ENCODE measurements at regions not wholly inside any gene's neighbourhood (a gene's known extent, or its start where the extent isn't known, plus 50 kb on each side); places are given as distances from the start of the nearest gene placed in this dataset.
"Not testable (repeated sequence)": the region's sequence is repeated elsewhere in the genome, so short reads cannot be mapped to it uniquely, and the experiment has no call there.

DNA sequence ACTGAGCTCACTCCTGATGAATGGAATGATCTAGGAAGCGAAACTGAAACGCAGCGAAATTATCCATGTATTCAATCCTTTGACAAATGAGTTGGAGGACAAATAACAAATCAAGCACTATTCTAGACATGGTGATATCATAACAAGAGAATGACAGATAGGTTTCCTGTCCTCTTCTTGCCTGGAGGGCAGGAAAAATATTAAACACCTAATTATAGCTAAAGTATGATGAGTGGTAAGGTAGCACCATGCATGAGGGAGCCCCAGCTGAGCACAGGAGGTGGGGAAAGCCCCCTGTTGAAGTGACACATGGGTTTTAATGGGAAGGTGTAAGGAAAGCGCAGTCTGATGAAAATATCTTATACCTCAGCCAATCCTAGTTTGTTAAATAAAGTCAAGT, 225.2 kb downstream of the NPR3 start:
- DNase-seq (ENCODE audit: low spot score in 2 of 2), result no peak
- TF ChIP-seq, protein P1, sequence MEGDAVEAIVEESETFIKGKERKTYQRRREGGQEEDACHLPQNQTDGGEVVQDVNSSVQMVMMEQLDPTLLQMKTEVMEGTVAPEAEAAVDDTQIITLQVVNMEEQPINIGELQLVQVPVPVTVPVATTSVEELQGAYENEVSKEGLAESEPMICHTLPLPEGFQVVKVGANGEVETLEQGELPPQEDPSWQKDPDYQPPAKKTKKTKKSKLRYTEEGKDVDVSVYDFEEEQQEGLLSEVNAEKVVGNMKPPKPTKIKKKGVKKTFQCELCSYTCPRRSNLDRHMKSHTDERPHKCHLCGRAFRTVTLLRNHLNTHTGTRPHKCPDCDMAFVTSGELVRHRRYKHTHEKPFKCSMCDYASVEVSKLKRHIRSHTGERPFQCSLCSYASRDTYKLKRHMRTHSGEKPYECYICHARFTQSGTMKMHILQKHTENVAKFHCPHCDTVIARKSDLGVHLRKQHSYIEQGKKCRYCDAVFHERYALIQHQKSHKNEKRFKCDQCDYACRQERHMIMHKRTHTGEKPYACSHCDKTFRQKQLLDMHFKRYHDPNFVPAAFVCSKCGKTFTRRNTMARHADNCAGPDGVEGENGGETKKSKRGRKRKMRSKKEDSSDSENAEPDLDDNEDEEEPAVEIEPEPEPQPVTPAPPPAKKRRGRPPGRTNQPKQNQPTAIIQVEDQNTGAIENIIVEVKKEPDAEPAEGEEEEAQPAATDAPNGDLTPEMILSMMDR (IDR thresholded peaks at IDR 0.05), result no peak
- TF ChIP-seq POLR2A (IDR thresholded peaks at IDR 0.05), result no peak
- H3K4me3 ChIP-seq (ENCODE audit: low read depth, poor library complexity, severe bottlenecking), result no peak overlapping the region
- WGBS, 2 donors, result 79 to 81% methylated on average over 4 of the region's 4 CpGs
- intact Hi-C loops (cut with DNase I; ENCODE audit: low total_unique reads), result no loop called here

DNA sequence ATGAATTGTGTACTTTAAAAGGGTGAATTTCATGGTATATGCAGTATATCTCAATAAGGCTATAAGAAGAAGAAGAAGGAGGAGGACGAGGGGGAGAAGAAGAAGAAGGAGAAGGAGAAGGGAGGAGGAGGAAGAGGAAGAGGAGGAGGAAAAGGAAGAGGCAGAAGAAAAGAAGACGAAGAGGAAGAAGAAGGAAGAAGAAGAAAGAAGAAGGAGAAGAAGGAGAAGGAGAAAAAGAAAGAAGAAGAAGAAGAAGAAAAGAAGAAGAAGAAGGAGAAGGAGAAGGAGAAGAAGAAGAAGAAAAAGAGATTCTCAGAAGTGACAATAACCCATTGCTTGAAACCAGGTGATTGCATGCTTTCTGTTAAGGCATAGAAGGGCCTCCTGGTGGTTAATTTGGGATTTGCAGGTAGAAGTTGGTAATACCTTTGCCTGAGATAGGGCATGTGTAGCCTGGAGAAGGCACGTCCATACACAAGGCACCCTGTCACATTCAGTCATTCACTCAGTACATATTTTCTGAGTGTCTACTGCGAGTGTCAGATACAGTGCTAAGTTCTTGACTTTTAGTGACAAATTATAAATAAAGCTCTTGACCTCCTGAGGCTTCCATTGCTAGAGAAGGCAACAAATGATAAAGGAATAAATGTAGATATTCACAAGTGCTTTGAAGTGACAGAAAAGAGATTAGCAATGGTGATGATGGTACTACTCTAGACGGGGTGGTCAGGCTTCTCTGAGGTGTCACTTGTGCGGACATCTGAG, 231.3 kb downstream of the NPR3 start:
- DNase-seq (ENCODE audit: low spot score in 2 of 2), result no peak
- intact Hi-C loops (cut with DNase I; ENCODE audit: low total_unique reads), result no loop called here
- H3K4me3 ChIP-seq (ENCODE audit: low read depth, poor library complexity, severe bottlenecking), result no peak overlapping the region
- TF ChIP-seq, protein P1 (IDR thresholded peaks at IDR 0.05), result no peak
- TF ChIP-seq POLR2A (IDR thresholded peaks at IDR 0.05), result no peak
- 81 to 85% methylated on average over 6 of the region's 6 CpGs for WGBS, 2 donors

DNA sequence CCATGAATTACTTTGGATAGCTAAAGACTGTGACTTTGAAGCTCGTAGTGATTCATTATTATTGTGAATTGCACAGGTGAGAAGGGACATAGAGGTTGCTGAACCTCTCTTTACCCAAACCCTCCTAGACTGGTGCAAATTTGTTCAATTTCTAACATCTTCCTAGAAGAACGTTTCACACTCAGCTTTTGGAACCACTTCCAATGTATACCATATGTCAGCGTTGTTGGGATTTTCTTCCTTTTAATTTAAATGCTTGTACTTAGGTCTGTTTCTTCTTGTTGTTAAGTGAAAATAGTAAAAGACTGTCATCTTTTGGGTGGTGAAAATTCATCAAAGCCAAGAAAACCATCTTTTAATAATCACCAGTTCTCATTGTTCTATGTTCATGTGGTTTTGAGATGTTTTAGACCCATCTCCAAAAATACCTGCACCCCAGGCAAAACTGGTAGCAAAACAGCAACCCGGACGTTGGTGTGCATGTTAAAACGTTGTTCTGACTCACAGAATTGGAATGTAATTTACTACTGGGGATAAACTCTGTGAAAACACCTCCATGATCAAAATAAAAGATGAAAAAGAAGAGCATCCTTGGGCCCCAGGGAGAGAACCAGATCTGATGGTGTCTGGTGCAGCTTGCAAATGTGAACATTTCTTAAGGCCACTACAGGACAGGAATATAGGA, 238.3 kb downstream of the NPR3 start:
- H3K4me3 ChIP-seq (ENCODE audit: low read depth, poor library complexity, severe bottlenecking), result no peak overlapping the region
- WGBS, 2 donors, result 34 to 36% methylated on average over 6 of the region's 6 CpGs
- TF ChIP-seq POLR2A (IDR thresholded peaks at IDR 0.05), result no peak
- TF ChIP-seq, protein P1 (IDR thresholded peaks at IDR 0.05), result no peak
- intact Hi-C loops (cut with DNase I; ENCODE audit: low total_unique reads), result no loop called here
- no peak for DNase-seq (ENCODE audit: low spot score in 2 of 2)

DNA sequence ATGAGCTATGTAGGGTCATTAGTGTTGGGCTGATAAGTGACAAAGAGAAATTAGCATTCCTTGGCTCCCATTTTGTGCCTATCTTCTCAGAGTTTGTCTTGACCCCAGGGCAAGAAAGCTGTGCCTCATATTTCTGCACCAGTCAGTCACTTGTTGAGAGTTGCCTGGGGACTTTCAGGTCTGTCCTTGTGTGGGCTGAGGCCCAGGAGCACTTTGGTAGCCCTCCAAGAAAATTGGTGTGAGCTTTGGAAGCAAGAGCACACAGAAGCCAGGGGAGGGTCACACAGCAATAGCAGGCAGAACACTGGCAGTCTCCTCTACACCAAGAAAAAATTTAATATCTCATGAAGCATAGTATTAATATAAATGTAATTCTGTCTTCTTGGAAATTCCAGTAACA, 239.9 kb downstream of the NPR3 start:
- intact Hi-C loops (cut with DNase I; ENCODE audit: low total_unique reads), result no loop called here
- DNase-seq (ENCODE audit: low spot score in 2 of 2), result no peak
- TF ChIP-seq, protein P1 (IDR thresholded peaks at IDR 0.05), result no peak
- no peak for TF ChIP-seq POLR2A (IDR thresholded peaks at IDR 0.05)
- no peak overlapping the region for H3K4me3 ChIP-seq (ENCODE audit: low read depth, poor library complexity, severe bottlenecking)

DNA sequence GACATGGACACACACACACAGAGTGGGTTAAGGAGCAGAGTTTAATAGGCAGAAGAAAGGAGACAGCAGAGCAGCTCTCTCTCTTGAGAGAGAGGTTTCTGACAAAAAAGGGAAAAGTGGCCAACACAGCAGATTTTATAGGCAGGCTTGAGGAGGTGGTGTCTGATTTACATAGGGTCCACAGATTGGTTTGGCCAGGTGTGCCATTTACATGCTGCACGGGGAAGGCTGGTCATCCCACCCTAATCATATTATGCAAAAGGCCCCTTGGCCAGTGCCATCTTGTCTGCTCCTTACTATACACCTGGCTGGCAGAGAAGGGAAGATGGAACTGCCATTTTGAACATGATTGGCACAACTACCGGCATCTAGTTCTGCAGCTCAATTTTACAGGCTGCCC, 240.8 kb downstream of the NPR3 start:
- H3K4me3 ChIP-seq (ENCODE audit: low read depth, poor library complexity, severe bottlenecking), result no peak overlapping the region
- DNase-seq (ENCODE audit: low spot score in 2 of 2), result no peak
- intact Hi-C loops (cut with DNase I; ENCODE audit: low total_unique reads), result no loop called here
- WGBS, 2 donors, result 82 to 89% methylated on average over 2 of the region's 2 CpGs
- TF ChIP-seq, protein P1 (IDR thresholded peaks at IDR 0.05), result no peak
- TF ChIP-seq POLR2A (IDR thresholded peaks at IDR 0.05), result no peak

DNA sequence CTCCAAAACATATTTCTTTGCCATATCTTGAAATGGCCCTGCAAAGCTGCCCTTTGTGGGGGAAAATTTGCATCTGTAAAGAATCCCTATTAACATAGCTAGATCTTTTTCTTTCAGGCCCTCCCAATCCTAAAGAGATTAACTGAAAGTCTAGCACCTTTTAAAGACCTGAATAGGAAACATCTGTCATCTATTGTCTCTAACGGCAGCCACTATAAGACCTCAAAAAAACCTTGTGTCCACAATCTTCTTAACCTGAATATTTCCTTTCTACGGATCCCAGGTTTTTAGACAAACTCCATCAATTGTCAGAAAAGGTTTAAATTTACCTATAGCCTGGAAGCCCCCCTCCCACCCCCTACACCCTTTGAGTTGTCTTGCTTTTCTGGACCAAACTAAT, 241.3 kb downstream of the NPR3 start:
- intact Hi-C loops (cut with DNase I; ENCODE audit: low total_unique reads); DNase-seq (ENCODE audit: low spot score in 2 of 2); H3K4me3 ChIP-seq (ENCODE audit: low read depth, poor library complexity, severe bottlenecking): not testable (repeated sequence)
- WGBS, 2 donors, result 81 to 85% methylated on average over 2 of the region's 2 CpGs

Data from lower leg skin (tissue), 4 donors.